GM18870 (cell line): ENCODE measurements at regions not wholly inside any gene's neighbourhood (a gene's known extent, or its start where the extent isn't known, plus 50 kb on each side); places are given as distances from the start of the nearest gene placed in this dataset.
"Not testable (repeated sequence)": the region's sequence is repeated elsewhere in the genome, so short reads cannot be mapped to it uniquely, and the experiment has no call there.

Experiments used
- ATAC-seq: cut with Tn5 transposase; IDR thresholded peaks from one replicate; pipeline ENCODE4 v1.9.1; 2021; ENCODE audit warnings: moderate library complexity; ENCODE audit not compliant: unreplicated experiment

GRCh38 chr13:109941951-109942350 is 155.6 kb upstream of the IRS2 start:
- no peak for ATAC-seq

GRCh38 chr13:109941221-109941620 is 154.8 kb upstream of the IRS2 start:
- no peak for ATAC-seq

GRCh38 chr13:109940637-109941036 is 154.3 kb upstream of the IRS2 start:
- no peak for ATAC-seq

GRCh38 chr13:109939838-109940237 is 153.5 kb upstream of the IRS2 start:
- no peak for ATAC-seq

- no peak for ATAC-seq
These were observed 152.8 kb upstream of the IRS2 start for GRCh38 chr13:109939180-109939579.

- no peak for ATAC-seq
These were observed 152.0 kb upstream of the IRS2 start for GRCh38 chr13:109938255-109938936.

GRCh38 chr13:109934520-109934919 is 148.1 kb upstream of the IRS2 start:
- ATAC-seq, result not testable (repeated sequence)

- no peak for ATAC-seq
These were observed 147.1 kb upstream of the IRS2 start for GRCh38 chr13:109933476-109933875.

- no peak for ATAC-seq
These were observed 138.0 kb upstream of the IRS2 start for GRCh38 chr13:109924376-109924775.

- no peak for ATAC-seq
These were observed 136.1 kb upstream of the IRS2 start for GRCh38 chr13:109922518-109922917.

GRCh38 chr13:109919715-109920375 is 133.5 kb upstream of the IRS2 start:
- ATAC-seq, result no peak

- ATAC-seq, result no peak
These were observed 131.9 kb upstream of the IRS2 start for GRCh38 chr13:109918179-109918711.

- no peak for ATAC-seq
These were observed 131.0 kb upstream of the IRS2 start for GRCh38 chr13:109917422-109917821.

GRCh38 chr13:109913936-109914510 is 127.6 kb upstream of the IRS2 start:
- no peak for ATAC-seq

GRCh38 chr13:109913186-109913585 is 126.8 kb upstream of the IRS2 start:
- no peak for ATAC-seq

- ATAC-seq, result no peak
These were observed 123.8 kb upstream of the IRS2 start for GRCh38 chr13:109910194-109910593.

- ATAC-seq, result no peak
These were observed 120.6 kb upstream of the IRS2 start for GRCh38 chr13:109906976-109907375.

- ATAC-seq, result no peak
These were observed 117.8 kb upstream of the IRS2 start for GRCh38 chr13:109904218-109904617.

GRCh38 chr13:109900741-109901140 is 114.4 kb upstream of the IRS2 start:
- no peak for ATAC-seq

- no peak for ATAC-seq
These were observed 113.9 kb upstream of the IRS2 start for GRCh38 chr13:109900320-109900719.

- ATAC-seq, result no peak
These were observed 113.4 kb upstream of the IRS2 start for GRCh38 chr13:109899748-109900147.

GRCh38 chr13:109899316-109899715 is 112.9 kb upstream of the IRS2 start:
- ATAC-seq, result no peak
